Liver (tissue), 3 donors: ENCODE measurements at regions not wholly inside any gene's neighbourhood (a gene's known extent, or its start where the extent isn't known, plus 50 kb on each side); places are given as distances from the start of the nearest gene placed in this dataset.

Experiments used
- ATF3 ChIP-seq: IDR thresholded peaks from 2 replicates; pipeline ENCODE4 v1.6.1; 2016; ENCODE audit warnings: antibody characterized with exemption
- CTCF ChIP-seq: fragments of 150-350 bp; IDR thresholded peaks from 2 replicates; pipeline ENCODE4 v1.5.1; 2017; ENCODE audit warnings: improper control_type of control experiment, low read depth, low read length; ENCODE audit not compliant: missing input control
- EGR1 ChIP-seq, 2 donors: IDR thresholded peaks; 2 replicates each; pipeline ENCODE4 v1.6.1; 2016 to 2018; ENCODE audit warnings: antibody characterized with exemption in 2 of 2, low read depth in 2 of 2
- GABPA ChIP-seq, 2 donors: IDR thresholded peaks in 1 of 2; conservative IDR thresholded peaks in 1 of 2; 2 replicates each; pipeline ENCODE4 v1.6.1; 2016; ENCODE audit warnings: antibody characterized with exemption in 2 of 2, mild to moderate bottlenecking in 1 of 2, moderate library complexity in 1 of 2
- HNF4A ChIP-seq, 2 donors: conservative IDR thresholded peaks; 2 replicates each; pipeline ENCODE4 v1.6.1; 2016; ENCODE audit warnings: antibody characterized with exemption in 2 of 2, mild to moderate bottlenecking in 2 of 2
- HNF4G ChIP-seq: IDR thresholded peaks from 2 replicates; pipeline ENCODE4 v1.6.1; 2016; ENCODE audit warnings: antibody characterized with exemption
- JUND ChIP-seq, 2 donors: IDR thresholded peaks; 2 replicates each; pipeline ENCODE4 v1.6.1; 2016; ENCODE audit warnings: antibody characterized with exemption in 2 of 2
- MAX ChIP-seq: IDR thresholded peaks from 2 replicates; pipeline ENCODE4 v1.6.1; 2016; ENCODE audit warnings: antibody characterized with exemption
- RAD21 ChIP-seq, 2 donors: IDR thresholded peaks; 2 replicates each; pipeline ENCODE4 v1.6.1; 2016; ENCODE audit warnings: antibody characterized with exemption in 2 of 2, mild to moderate bottlenecking in 2 of 2
- REST ChIP-seq: IDR thresholded peaks from 2 replicates; pipeline ENCODE4 v1.6.1; 2016; ENCODE audit warnings: antibody characterized with exemption, mild to moderate bottlenecking
- TAF1 ChIP-seq: conservative IDR thresholded peaks from 2 replicates; pipeline ENCODE4 v1.6.1; 2016; ENCODE audit warnings: antibody characterized with exemption, mild to moderate bottlenecking
- YY1 ChIP-seq: IDR thresholded peaks from 2 replicates; pipeline ENCODE4 v1.6.1; 2016; ENCODE audit warnings: antibody characterized with exemption, mild to moderate bottlenecking
- ZBTB33 ChIP-seq: IDR thresholded peaks from 2 replicates; pipeline ENCODE4 v1.6.1; 2016; ENCODE audit warnings: antibody characterized with exemption
- donor health status: healthy.
- donor health status: healthy.

- TF ChIP-seq CTCF (no peak), JUND (IDR thresholded peaks at IDR 0.05) (no peak), GABPA (IDR thresholded peaks at IDR 0.05 in 1 of 2, conservative IDR thresholded peaks at IDR 0.05 in 1 of 2) (no peak), TAF1 (no peak), RAD21 (IDR thresholded peaks at IDR 0.05) (no peak), HNF4A (conservative IDR thresholded peaks at IDR 0.05) (peak; percentile 36 to 53), MAX (no peak), YY1 (no peak), ZBTB33 (no peak), HNF4G (no peak), ATF3 (no peak), EGR1 (IDR thresholded peaks at IDR 0.05; ENCODE audit: low read depth in 2 of 2) (no peak), REST (no peak)
Observed at GRCh38 chr16:8402981-8403843, 187.1 kb downstream of the TMEM114 start.
